ENCODE measurements at regions not wholly inside any gene's neighbourhood (a gene's known extent, or its start where the extent isn't known, plus 50 kb on each side); places are given as distances from the start of the nearest gene placed in this dataset.
"Not testable (repeated sequence)": the region's sequence is repeated elsewhere in the genome, so short reads cannot be mapped to it uniquely, and the experiment has no call there.

DNA sequence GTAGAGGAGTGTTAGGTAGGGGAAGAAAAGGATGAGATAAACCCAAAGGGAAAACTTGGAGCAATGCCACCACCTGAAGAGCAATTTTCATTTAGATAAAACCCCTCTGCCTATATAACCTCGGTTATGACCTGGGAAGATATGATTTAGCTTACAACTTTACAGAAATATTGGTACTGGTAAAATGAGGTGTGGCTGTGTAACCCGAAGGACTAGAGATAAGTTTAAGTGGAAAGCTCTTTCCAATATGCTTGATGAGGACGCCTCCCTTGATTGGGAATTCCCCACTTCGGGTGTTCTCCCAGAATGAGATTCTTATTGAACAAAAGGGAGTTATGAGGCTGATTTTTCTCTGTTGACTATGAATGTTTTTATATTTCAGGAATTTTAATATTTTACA is 109.5 kb upstream of the CDK6 start:
- no peak overlapping the region for H3K27ac ChIP-seq (ENCODE audit: low read length in 2 of 2)
- no peak overlapping the region for H3K4me3 ChIP-seq (ENCODE audit: control extremely low read depth in 1 of 5, extremely low read depth in 1 of 5, insufficient read depth in 1 of 5, low read depth in 2 of 5, low read length in 4 of 5)
- no peak overlapping the region for H3K9ac ChIP-seq (ENCODE audit: low read length)
- no peaks in the 10 kb centered on the region for H4K20me1 ChIP-seq (ENCODE audit: control insufficient read depth, insufficient read depth, low read length, poor library complexity, severe bottlenecking)
- H3K79me2 ChIP-seq (ENCODE audit: control insufficient read depth, insufficient read depth, low read length), result no peaks in the 10 kb centered on the region
- DNase-seq (no peak), ATAC-seq (ENCODE audit: low read depth) (no peak)
- intact Hi-C loops (cut with micrococcal nuclease), result no loop called here
- no peak overlapping the region for H2AFZ ChIP-seq (ENCODE audit: insufficient read depth, low read depth, low read length, poor library complexity, severe bottlenecking)
- no peak overlapping the region for H3K4me2 ChIP-seq (replicated peaks; ENCODE audit: low read depth, low read length, poor library complexity, severe bottlenecking)
- ChIA-PET CTCF (no interaction called here), POLR2A (no interaction called here)
- no peak for TF ChIP-seq CTCF (IDR thresholded peaks at IDR 0.05)
- TF ChIP-seq EZH2 (IDR thresholded peaks at IDR 0.05; ENCODE audit: borderline replicate concordance, insufficient read depth, low read depth, low read length, poor library complexity, severe bottlenecking), result no peak
- Mint-ChIP-seq H3K27ac (no peak overlapping the region), H3K27me3 (no peaks in the 10 kb centered on the region), H3K9me3 (ENCODE audit: insufficient read depth) (no peaks in the 10 kb centered on the region), H3K4me1 (no peaks in the 10 kb centered on the region), H3K4me3 (no peak overlapping the region)
- H3K4me1 ChIP-seq (ENCODE audit: control insufficient read depth in 2 of 2, insufficient read depth in 2 of 2, low read length in 2 of 2), result no peaks in the 10 kb centered on the region
- no peaks in the 10 kb centered on the region for H3K27me3 ChIP-seq (replicated peaks in 1 of 4; ENCODE audit: control extremely low read depth in 1 of 4, control insufficient read depth in 3 of 4, insufficient read depth in 4 of 4, low read length in 3 of 4)
- no peaks in the 10 kb centered on the region for H3K9me3 ChIP-seq (ENCODE audit: control extremely low read depth in 1 of 3, control insufficient read depth in 2 of 3, insufficient read depth in 1 of 3, low read length in 2 of 3)
- WGBS (ENCODE audit: insufficient coverage), result 100% methylated on average over 2 of the region's 4 CpGs
- no peaks in the 10 kb centered on the region for H3K36me3 ChIP-seq (replicated peaks in 1 of 2; ENCODE audit: control extremely low read depth in 1 of 2, control insufficient read depth in 1 of 2, extremely low read depth in 1 of 2, insufficient read depth in 2 of 2, low read length in 1 of 2)

DNA sequence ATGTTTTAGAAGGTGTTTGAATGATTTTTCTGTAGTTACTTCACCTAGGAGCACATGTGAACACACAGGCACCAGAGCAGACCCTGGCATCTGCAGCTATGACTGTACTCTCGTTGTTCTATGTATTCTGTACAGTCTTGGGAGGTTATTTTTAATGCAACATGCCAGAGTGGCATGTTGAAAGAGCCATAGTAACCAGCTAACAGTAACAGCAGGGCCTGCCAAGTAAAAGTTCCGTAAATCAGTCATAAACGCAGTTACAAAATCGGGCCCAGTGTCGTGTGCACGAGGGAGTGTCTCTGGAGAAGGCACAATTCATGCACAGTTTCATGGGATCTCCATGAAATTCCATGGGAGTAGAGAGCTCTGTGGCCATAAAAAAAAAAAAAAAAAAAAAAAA is 108.3 kb upstream of the CDK6 start:
- Mint-ChIP-seq H3K4me1 (no peaks in the 10 kb centered on the region), H3K4me3 (no peak overlapping the region), H3K27me3 (no peaks in the 10 kb centered on the region), H3K9me3 (ENCODE audit: insufficient read depth) (peaks cover 4% of the 10 kb centered on the region), H3K27ac (no peak overlapping the region)
- H2AFZ ChIP-seq (ENCODE audit: insufficient read depth, low read depth, low read length, poor library complexity, severe bottlenecking), result no peak overlapping the region
- ATAC-seq (ENCODE audit: low read depth) (no peak), DNase-seq (no peak)
- CTCF ChIA-PET, result no interaction called here
- H3K4me1 ChIP-seq (ENCODE audit: control insufficient read depth in 2 of 2, insufficient read depth in 2 of 2, low read length in 2 of 2), result no peaks in the 10 kb centered on the region
- no peaks in the 10 kb centered on the region for H3K79me2 ChIP-seq (ENCODE audit: control insufficient read depth, insufficient read depth, low read length)
- no peaks in the 10 kb centered on the region for H3K27me3 ChIP-seq (replicated peaks in 1 of 4; ENCODE audit: control extremely low read depth in 1 of 4, control insufficient read depth in 3 of 4, insufficient read depth in 4 of 4, low read length in 3 of 4)
- POLR2A ChIA-PET, result no interaction called here
- H3K27ac ChIP-seq (ENCODE audit: low read length in 2 of 2), result no peak overlapping the region
- H3K9me3 ChIP-seq (ENCODE audit: control extremely low read depth in 1 of 3, control insufficient read depth in 2 of 3, insufficient read depth in 1 of 3, low read length in 2 of 3), result peaks cover 0 to 6% (median 0%) of the 10 kb centered on the region in 3 donors
- H3K4me2 ChIP-seq (replicated peaks; ENCODE audit: low read depth, low read length, poor library complexity, severe bottlenecking), result no peak overlapping the region
- H3K36me3 ChIP-seq (replicated peaks in 1 of 2; ENCODE audit: control extremely low read depth in 1 of 2, control insufficient read depth in 1 of 2, extremely low read depth in 1 of 2, insufficient read depth in 2 of 2, low read length in 1 of 2), result no peaks in the 10 kb centered on the region
- intact Hi-C loops (cut with micrococcal nuclease), result no loop called here
- TF ChIP-seq CTCF (IDR thresholded peaks at IDR 0.05) (no peak), EZH2 (IDR thresholded peaks at IDR 0.05; ENCODE audit: borderline replicate concordance, insufficient read depth, low read depth, low read length, poor library complexity, severe bottlenecking) (no peak)
- H3K9ac ChIP-seq (ENCODE audit: low read length), result no peak overlapping the region
- WGBS (ENCODE audit: insufficient coverage), result 98% methylated on average over 5 of the region's 6 CpGs
- H4K20me1 ChIP-seq (ENCODE audit: control insufficient read depth, insufficient read depth, low read length, poor library complexity, severe bottlenecking), result no peaks in the 10 kb centered on the region
- H3K4me3 ChIP-seq (ENCODE audit: control extremely low read depth in 1 of 5, extremely low read depth in 1 of 5, insufficient read depth in 1 of 5, low read depth in 2 of 5, low read length in 4 of 5), result no peak overlapping the region

DNA sequence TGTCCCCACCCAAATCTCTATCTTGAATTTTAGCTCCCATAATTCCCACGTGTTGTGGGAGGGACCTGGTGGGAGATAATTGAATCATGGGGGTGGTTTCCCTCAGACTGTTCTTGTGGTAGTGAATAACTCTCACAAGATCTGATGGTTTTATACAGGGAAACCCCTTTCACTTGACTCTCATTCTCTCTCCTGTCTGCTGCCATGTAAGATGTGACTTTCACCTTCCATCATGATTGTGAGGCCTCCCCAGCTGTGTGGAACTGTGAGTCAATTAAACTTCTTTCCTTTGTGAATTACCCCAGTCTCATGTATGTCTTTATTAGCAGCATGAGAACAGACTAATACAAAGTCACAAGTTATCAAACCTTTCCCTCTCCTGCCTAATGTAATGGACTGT is 106.3 kb upstream of the CDK6 start:
- H3K79me2 ChIP-seq (ENCODE audit: control insufficient read depth, insufficient read depth, low read length); H3K4me1 Mint-ChIP-seq; POLR2A ChIA-PET; H3K27me3 Mint-ChIP-seq; H3K4me2 ChIP-seq (replicated peaks; ENCODE audit: low read depth, low read length, poor library complexity, severe bottlenecking); H3K4me3 Mint-ChIP-seq; H4K20me1 ChIP-seq (ENCODE audit: control insufficient read depth, insufficient read depth, low read length, poor library complexity, severe bottlenecking); H3K4me3 ChIP-seq (ENCODE audit: control extremely low read depth in 1 of 5, extremely low read depth in 1 of 5, insufficient read depth in 1 of 5, low read depth in 2 of 5, low read length in 4 of 5); H3K9me3 ChIP-seq (ENCODE audit: control extremely low read depth in 1 of 3, control insufficient read depth in 2 of 3, insufficient read depth in 1 of 3, low read length in 2 of 3); ATAC-seq (ENCODE audit: low read depth); CTCF ChIA-PET; H2AFZ ChIP-seq (ENCODE audit: insufficient read depth, low read depth, low read length, poor library complexity, severe bottlenecking); H3K9ac ChIP-seq (ENCODE audit: low read length); H3K27ac ChIP-seq (ENCODE audit: low read length in 2 of 2); H3K27ac Mint-ChIP-seq; H3K36me3 ChIP-seq (replicated peaks in 1 of 2; ENCODE audit: control extremely low read depth in 1 of 2, control insufficient read depth in 1 of 2, extremely low read depth in 1 of 2, insufficient read depth in 2 of 2, low read length in 1 of 2); H3K27me3 ChIP-seq (replicated peaks in 1 of 4; ENCODE audit: control extremely low read depth in 1 of 4, control insufficient read depth in 3 of 4, insufficient read depth in 4 of 4, low read length in 3 of 4); DNase-seq; H3K4me1 ChIP-seq (ENCODE audit: control insufficient read depth in 2 of 2, insufficient read depth in 2 of 2, low read length in 2 of 2); intact Hi-C loops (cut with micrococcal nuclease): not testable (repeated sequence)
- no CpG with 5 or more reads among the region's 1 CpG for WGBS (ENCODE audit: insufficient coverage)
- peaks cover 12% of the 10 kb centered on the region for H3K9me3 Mint-ChIP-seq (ENCODE audit: insufficient read depth)

Data from B cell (primary cell).